Skin epidermis (tissue), 12 donors: ENCODE measurements at regions not wholly inside any gene's neighbourhood (a gene's known extent, or its start where the extent isn't known, plus 50 kb on each side); places are given as distances from the start of the nearest gene placed in this dataset.
A peak's percentile ranks its signal among the peaks of the same experiment; 100 is the strongest.
"Not testable (repeated sequence)": the region's sequence is repeated elsewhere in the genome, so short reads cannot be mapped to it uniquely, and the experiment has no call there.

Experiments used
- H3K27ac ChIP-seq, 21 experiments: fragments of 200-600 bp; sonication (generic) in 11 of 21; one replicate each; pipeline ENCODE4 v1.5.0; 2020; ENCODE audit warnings: mild to moderate bottlenecking in 3 of 21, inconsistent platforms in 2 of 21, moderate library complexity in 2 of 21
- H3K4me3 ChIP-seq, 7 experiments: fragments of 200-600 bp; sonication (generic) in 2 of 7; one replicate each; pipeline ENCODE4 v1.5.0; 2020; ENCODE audit warnings: inconsistent platforms in 2 of 7, mild to moderate bottlenecking in 2 of 7, moderate library complexity in 1 of 7

DNA sequence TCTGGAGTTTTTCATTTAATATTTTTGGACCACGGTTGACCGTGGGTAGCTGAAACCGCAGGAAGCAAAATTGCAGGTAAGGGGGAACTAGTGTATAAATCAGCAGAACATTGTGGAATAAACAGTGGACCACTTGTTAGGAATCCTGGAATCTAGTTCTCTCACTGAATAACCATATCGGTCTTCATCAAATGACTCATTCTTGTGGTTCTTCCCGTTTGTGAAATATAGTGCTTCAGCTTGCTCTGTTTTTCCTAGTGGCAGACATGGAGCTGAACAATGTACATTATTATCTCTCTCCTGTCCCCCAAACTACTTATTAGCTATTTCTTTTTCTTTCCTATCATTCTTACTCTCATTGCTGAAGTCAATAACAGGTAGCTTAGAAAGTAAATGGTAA, 61.9 kb downstream of the HSPA13 start:
- H3K27ac ChIP-seq = no peak overlapping the region
- no peak overlapping the region for H3K4me3 ChIP-seq

DNA sequence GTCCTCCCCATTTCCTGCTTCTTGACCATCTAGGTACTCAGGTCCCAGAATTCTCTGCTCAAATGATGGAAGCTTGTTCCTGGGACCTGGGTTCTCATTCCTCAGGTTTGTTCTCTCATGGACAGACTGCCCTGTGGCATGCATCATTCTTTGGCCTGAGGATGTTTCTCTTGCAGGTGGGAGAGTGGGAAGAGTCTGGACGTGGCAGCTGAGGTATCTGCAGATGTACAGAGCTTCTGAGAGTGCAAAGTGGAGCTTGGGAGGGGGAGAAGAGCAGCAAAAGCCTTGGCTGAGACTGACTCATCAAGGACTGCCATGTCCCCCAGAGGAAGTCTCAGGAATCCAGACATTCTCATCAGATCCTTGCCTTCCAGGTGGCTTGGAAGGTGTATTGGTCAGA, 63.1 kb downstream of the HSPA13 start:
- H3K27ac ChIP-seq = no peak overlapping the region
- H3K4me3 ChIP-seq = no peak overlapping the region

DNA sequence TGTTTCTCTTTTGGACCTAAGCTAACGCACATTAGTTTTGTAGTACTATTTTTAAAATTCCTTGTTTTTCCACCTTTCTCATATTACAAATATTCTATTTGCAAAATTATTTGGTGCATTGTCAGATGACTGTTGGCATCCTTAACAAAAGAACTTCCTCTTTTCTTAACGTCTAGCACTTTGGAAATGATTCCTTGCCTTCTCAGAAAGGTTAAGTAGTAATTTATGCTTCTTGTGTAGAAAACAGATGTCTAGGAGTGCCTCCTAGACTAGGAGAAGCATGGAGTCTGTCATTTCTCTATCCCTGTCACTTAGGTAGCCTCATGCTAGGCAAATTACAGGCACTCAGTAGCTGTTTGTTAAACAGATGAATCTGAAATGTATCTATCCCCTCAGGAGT, 64.4 kb downstream of the HSPA13 start:
- Histone ChIP-seq H3K27ac (no peak overlapping the region), H3K4me3 (no peak overlapping the region)

DNA sequence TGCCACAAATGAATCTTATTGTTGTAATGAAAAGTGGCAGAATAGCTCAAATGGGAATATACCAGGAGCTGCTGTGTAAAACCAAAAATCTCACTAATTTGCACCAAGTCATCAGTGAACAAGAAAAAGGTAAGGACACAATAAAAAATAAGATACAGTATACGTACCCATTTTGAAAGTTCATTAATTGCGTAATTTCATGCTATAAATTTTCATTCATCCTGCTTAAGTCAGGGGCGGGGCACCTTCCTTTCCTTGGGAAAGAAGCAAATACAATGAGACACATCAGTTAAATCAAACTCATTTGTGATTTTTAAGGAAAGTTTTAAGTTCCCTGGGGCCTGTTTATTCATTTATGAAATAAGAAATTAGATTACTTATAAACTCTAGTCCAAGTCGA, 65.4 kb downstream of the HSPA13 start:
- H3K27ac ChIP-seq = no peak overlapping the region
- H3K4me3 ChIP-seq = no peak overlapping the region

DNA sequence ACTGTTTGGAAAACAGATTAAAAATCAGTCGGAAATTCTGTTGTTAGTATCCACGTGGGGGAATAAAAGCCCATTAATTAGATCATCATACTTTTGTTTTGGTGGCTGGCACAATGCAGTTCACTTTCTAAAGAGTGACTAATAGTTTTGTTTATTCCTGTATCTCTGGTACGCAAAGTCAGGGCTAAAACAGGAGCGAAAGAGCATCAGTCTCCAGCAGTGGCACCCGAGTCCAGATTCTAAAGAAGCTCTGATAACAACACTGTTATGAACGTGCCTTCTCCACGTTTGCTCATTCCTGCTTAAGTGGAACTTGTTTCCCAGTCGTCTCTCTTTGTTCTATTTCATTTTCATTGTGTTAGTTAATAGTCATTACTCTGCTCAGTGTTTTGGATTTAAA, 69.6 kb downstream of the HSPA13 start:
- H3K4me3 ChIP-seq = no peak overlapping the region
- H3K27ac ChIP-seq = no peak overlapping the region

DNA sequence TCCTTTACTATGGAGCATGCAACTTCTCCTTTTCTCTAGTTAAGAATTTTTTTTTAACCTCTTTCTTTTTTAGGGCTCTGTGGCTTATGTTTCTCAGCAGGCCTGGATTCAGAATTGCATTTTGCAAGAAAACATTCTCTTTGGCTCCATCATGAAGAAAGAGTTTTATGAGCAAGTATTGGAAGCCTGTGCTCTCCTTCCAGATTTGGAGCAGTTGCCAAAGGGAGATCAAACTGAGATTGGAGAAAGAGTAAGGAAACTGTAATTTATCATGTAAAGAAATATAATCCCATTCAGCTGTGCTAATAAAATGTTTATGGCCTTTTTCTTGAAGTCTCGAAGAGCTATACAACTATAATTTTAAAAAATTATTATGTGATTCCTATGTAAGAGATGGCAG, 70.1 kb downstream of the HSPA13 start:
- Histone ChIP-seq H3K4me3 (no peak overlapping the region), H3K27ac (no peak overlapping the region)

DNA sequence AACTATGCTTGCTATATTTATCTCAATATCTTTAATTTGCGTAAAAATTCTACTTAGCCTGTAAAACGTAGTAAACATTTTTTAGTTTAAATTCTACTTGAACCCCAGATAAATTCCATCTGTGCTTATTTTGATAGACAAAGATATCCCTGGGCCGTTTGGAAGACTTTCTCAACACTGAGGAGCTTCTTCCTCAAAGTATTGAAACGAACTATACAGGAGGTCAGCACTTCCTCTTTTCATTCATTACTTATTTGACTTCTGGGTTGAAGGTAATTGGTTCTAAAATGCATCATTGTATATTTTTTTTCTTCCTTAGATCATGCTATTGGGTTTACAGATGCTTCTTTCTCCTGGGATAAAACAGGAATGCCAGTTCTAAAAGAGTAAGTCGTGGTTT, 74.7 kb downstream of the HSPA13 start:
- H3K27ac ChIP-seq = no peak overlapping the region
- no peak overlapping the region for H3K4me3 ChIP-seq

DNA sequence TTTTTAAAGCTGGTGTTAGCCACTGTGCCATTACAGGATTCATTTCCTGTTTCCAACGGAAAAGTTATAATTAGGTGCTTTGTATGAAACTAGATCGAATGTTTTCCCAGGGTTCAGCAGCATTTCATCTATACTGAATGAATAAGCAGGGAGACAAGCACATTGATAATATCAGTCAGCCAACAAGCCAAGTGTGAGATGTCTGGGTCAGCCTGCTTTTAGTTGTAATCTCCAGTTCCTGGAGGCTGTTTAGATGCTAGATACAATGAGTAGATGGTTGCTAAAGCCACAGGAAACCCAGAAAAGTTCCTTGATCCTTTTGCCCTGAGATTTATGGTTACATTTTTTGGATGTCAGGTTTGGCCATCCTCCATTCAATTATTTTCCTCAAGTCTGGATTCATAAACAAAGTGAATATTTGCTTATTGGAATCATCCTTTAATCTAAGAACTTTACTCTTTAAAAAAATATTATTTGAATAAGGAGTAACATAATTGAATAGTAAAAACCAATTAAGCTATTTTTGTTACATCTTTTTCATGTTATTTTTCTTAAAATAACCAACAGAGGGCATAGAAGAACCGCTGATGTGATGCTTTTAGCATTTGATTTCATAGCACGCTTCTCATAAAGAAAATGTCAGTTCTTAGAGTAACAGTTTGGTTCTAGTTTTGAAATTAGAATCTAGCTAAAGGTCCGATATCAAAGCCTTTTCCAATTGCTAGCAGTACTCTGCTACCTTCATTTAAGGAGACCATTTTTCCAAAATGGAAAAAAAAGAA, 76.6 kb downstream of the HSPA13 start:
- Histone ChIP-seq H3K27ac (no peak overlapping the region), H3K4me3 (no peak overlapping the region)

DNA sequence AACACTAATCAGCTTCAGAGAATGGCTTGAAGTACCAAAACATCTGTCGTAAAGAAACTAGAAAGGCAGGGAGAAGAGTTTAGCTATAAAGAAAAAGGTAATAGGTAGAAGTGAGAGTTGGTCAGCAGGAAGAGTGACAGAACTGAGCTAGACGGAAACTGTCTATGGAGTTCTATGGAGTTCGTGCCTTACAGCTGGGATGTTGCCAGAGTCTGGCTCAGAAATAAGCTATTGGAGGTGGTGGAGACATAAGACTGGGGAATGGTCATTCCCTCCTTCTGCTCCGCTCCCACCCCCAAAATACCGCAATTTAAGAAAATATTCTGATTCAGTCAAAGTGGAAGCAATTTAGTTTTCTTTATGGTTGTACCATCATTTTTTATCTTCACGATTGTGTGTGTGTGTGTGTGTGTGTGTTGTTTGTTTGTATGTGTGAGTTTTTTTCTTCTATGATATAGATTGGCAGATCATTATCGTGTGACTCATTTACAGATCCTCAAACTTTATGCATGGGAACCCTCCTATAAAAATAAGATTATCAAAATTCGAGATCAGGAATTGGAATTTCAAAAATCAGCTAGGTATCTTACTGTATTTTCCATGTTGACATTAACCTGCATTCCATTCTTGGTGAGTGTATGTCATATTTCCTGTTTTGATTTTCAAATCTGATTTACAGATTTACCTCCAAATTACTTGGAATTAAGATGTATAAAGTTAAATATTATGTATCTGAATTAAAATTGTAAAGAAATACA, 79.0 kb downstream of the HSPA13 start:
- Histone ChIP-seq H3K4me3 (no peak overlapping the region), H3K27ac (no peak overlapping the region)

DNA sequence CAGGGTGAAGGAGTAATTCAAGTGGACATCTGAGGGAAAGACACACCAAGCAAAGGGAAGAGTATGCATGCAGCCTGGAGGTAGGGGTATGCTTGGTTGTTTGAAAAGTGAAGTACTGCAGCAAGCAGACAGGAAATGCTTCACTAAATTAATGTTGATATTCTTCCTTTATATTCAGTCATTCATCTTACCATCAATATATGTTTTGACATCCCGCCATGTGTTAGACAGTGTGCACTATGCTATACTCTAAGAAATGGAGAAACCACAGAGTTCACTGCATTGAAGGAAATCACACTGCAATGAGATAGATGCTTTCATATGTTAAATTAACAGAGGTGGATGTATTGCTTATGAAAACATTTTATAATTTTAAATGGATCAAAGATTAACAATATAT, 82.9 kb downstream of the HSPA13 start:
- Histone ChIP-seq H3K4me3 (no peak overlapping the region), H3K27ac (no peak overlapping the region)

DNA sequence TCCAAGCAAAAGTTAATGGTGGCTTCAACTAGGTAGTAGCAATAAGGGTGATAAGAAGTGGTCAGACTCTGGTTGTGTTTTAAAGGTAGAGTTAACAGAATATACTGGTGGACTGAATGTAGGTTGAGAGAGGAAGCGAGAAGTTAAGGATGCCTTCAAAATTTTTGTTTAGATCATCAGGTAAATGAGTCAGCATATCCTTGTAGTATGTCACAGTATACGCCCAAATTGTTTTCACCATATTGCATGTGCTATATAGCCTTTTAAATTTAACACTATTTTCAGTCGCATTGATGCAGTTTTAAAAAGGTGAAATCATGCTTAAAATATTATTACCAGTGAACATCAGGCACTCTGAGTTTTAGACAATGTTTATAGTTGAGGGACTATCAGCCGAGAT, 74.6 kb downstream of the RBM11 start:
- no peak overlapping the region for H3K4me3 ChIP-seq
- H3K27ac ChIP-seq = no peak overlapping the region

DNA sequence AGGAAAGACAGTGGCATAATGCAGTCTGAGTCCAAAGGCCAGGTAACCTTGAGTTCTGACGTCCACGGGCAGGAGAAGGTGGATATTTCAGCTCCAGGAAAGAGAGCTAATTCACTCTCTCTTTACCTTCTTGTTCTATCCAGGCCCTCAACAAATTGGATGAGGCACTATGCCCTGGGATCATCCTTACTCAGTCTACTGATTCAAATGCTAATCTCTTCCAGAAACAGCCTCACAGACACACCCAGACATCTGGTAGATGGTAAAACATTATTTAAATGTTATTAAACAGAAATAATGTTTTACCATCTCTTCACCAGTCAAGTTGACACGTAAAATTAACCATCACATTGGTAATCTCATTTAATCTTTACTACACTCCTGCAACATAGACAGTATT, 73.0 kb downstream of the RBM11 start:
- H3K27ac ChIP-seq = no peak overlapping the region
- no peak overlapping the region for H3K4me3 ChIP-seq

DNA sequence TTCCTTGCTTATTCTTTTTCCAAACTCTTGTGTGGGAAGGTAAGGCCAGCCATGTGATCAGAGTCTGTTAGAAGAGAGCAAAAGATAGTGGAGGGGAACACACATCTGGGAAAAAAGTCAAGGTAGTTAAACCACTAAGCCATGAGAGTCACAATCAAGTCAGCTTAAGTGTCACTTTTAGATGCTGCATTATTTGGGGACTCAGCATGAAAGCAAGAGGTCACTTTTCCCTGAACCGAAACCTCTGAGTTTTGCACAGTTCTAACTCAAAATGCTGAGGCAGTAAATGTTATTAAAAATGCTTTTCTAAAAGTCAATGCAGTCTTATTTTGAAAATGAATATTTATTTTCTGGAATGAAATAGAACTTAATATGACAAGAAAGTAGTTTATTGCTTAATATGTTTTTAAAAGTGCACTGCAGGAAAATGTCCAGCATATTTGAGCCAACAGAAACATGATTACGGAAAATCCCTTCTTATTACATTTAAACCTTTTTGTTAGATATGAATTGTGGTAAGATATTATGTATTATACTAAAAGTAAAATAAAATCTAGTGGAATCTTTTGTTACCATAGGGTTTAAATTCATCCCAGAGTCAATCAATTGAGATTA, 69.3 kb downstream of the RBM11 start:
- no peak overlapping the region for H3K4me3 ChIP-seq
- peak overlapping the region in 1 of 21 experiments; percentile 25 for H3K27ac ChIP-seq

DNA sequence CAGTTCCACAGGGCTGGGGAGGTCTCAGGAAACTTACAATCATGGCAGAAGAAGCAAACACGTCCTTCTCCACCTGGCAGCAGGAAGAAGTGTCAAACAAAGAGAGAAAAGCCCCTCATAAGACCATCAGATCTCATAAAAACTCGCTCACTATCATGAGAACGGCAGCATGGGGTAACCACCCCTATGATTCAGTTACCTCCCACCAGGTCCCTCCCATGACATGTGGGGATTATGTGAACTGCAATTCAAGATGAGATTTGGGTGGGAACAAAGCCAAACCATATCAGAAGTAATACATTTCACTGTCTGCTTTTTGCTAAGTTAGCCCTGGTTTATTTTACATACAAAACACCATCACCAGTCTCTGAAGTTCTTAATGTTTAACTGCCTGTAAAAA, 68.5 kb downstream of the RBM11 start:
- H3K27ac ChIP-seq = no peak overlapping the region
- no peak overlapping the region for H3K4me3 ChIP-seq

DNA sequence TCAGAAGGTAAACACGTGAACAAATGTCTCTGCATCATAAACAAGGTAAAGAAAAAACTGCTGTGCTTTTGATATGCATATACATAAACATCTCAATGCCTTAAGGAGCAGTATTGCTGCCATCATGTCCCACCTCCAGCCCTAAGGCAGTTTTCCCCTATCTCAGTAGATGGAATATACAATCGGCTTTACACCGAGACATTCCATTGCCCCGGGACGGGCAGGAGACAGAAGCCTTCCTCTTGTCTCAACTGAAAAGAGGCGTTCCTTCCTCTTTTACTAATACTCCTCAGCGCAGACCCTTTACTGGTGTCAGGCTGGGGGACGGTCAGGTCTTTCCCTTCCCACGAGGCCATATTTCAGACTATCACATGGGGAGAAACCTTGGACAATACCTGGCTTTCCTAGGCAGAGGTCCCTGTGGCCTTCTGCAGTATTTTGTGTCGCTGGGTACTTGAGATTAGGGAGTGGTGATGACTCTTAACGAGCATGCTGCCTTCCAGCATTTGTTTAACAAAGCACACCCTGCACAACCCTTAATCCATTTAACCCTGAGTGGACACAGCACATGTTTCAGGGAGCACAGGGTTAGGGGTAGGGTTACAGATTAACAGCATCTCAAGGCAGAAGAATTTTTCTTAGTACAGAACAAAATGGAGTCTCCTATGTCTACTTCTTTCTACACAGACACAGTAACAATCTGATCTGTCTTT, 65.4 kb downstream of the RBM11 start:
- not testable (repeated sequence) for H3K4me3 ChIP-seq, H3K27ac ChIP-seq
